Activated naive CD4-positive, alpha-beta T cell treated with Interleukin-2 at 50 U/mL for 16 hours (primary cell): ENCODE measurements at regions not wholly inside any gene's neighbourhood (a gene's known extent, or its start where the extent isn't known, plus 50 kb on each side); places are given as distances from the start of the nearest gene placed in this dataset.

ENCODE experiments used
- DNase-seq: peaks from one replicate; pipeline ENCODE4 v3.0.0-alpha.2; 2020

DNA sequence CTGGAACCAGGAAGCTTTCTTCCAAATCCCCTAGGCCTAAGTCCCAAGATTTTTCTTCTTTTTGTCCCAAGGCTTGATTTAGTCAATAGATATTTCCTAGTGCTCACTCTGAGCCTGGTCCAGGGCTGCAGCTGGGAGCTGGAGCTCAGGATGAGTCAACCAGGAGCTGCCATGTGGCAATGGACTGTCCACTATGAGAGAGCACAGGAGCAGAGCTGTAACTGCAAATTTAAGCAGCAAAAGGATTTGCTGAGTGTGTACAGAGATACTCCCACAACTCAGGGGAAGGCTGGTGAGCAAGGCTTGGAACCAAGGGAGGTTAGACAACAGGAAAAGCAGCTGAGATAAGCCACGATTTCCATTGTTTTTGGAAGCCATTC lies 92.1 kb upstream of the CXCL12 start:
- no peak for DNase-seq

DNA sequence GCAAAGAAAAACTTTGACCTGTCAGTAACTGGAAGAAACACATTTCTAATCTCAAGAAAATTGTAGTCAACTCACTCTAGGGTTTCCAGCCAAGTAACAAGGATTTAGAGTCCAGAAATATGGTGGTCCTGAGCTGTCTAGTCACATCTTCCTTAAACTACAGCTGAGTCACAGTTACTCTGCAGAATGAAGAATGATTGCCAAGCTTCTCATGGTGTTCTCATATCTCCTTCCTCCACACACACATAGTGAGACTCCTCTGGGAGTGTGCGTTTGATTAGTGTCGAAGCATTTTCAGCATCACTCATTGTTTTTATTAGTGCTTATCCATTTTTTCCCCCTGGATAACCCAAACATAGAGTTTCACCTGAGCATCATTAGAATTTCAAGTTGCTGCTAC lies 93.1 kb upstream of the CXCL12 start:
- DNase-seq = no peak

DNA sequence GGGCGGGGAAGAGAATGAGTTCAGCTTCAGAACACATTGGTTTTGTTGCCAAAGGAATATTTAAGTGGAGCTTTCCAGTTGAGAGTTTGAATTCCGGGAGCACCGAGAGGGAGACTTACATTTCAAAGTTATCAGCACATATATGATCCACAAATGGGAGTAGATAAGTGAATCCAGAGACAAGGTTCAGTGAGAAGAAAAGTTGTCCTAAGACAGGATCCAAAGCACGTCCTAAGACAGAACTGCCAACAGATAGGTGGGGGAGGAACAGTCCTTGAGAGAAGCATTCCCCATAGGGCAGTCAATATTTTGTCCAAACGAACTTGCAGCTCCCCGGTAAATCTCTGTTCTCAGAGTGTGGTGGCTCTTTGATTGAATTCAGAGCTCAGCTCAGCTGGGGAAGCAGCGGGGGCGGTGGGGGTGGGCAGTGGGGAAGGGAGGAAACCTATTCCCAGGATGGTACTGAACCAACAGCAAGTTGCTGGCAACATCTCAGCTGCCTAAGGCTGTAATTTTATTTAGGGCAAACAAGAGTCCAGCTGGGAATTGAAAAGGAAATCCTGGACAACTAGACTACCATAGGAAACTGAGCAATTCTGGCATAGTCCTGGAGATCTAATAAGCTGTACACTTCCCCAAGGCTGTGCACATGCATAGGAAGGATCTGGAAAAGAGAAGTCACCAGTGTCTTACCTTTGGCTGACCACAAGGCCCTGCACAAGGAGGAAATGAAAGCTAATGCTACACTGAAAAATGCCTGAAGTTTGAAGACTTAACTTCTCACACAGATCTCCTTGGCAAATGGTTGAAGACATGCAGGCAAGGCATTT lies 94.2 kb upstream of the CXCL12 start:
- no peak for DNase-seq

DNA sequence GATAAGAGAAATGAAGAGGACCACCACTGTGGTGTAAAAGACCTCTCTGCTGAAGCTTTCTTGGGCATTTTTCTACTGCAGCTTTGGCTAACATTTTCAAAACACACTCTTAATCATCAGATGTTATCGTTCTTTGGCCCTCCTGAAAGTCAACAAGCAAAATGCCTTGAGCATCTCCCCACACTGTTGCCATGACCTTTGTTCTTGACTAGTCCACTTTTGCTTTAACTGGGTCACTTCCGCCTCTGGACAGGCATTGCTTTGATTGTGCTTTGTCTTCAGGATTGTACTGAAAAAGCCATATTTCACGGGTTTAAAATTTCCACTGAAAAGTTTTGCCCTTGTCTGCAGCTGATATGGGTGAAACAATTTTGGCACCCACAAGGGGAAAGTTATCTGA lies 107.8 kb upstream of the CXCL12 start:
- no peak for DNase-seq

DNA sequence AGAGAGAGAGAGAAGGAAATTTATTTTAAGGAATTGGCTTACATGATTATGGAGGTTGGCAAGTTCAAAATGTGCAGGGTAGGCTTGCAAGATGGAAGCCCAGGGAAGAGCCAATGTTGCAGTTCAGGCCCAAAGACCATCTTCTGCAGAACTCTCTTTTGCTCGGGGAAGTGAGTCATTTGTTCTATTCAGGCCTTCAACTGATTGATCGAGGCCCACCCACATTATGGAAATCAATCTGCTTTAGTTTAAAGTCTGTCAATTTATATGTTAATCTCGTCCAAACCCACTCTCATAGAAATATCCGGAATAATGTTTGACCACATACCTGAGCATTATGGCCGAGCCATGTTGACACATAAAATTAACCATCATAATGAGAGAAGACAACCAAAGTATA lies 113.3 kb upstream of the CXCL12 start:
- no peak for DNase-seq

DNA sequence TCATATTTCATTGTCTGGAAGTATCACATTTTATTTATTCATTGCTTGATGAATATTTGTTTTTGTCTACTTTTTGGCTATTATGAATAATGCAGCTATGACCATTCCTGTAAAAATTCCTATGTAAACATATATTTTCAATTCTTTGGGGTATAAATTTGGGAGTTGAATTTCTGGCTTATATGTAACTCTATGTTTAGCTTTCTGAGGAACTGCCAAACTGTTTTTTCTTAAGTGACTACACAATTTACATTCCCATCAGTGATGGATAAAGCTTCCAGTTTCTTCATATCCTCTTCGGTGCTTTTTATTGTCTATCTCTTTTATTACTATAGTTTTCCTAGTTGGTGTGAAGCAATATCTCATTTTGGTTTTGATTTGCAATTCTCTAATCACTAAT lies 115.6 kb upstream of the CXCL12 start:
- no peak for DNase-seq

DNA sequence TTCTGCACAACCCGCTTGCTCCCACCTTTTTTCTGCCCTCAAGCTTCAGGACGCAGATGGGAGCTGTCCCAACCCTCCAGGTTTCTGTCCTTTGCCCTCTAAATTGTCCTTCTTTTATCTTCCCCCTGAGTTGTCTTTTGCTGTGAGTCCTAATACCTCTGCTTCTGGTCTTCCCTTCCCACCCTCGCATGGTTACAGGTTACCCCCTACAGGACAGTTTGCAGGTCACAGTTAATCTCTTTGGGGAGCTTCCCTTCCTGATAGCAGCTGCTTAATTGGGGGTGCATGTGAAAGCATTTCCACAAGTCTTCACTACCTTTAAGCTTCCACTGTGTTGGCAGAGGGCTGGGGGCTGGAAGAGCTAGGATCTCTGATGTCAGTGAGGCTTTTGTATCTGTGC lies 121.5 kb upstream of the CXCL12 start:
- DNase-seq = no peak

DNA sequence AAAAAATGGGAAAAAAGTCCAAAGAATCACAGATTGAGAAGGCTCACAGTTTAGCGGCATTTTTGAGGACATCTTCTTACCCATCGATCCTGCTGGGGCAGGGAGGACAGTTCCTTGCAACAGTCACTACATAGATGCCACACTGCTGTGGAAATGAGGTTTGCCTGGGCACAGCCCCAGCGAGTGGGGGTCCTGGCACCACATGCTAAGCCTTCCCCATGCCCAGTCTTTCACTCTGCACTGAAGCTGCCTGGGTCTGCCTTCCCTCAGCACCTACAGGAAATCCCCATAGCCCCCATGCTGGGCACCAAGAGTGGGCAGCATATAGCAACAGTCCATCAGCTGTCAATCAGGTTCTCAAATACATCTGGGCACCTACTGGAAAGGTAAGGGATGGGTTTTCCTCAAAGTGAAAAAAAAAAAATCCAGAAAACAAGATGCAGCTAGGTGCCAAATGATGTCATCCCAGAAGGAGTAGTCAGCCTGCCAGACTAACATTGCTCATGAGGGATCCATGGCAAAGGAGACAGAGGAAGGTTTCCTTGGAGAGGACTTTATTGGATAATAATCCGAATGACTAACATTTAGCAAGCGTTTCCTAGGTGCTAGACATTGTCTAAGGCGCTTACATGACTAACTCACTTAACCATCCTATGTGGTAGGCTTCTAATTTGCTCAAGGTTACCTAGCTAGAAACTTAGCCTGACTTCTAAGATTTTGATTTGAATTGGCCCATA lies 125.7 kb upstream of the CXCL12 start:
- no peak for DNase-seq

DNA sequence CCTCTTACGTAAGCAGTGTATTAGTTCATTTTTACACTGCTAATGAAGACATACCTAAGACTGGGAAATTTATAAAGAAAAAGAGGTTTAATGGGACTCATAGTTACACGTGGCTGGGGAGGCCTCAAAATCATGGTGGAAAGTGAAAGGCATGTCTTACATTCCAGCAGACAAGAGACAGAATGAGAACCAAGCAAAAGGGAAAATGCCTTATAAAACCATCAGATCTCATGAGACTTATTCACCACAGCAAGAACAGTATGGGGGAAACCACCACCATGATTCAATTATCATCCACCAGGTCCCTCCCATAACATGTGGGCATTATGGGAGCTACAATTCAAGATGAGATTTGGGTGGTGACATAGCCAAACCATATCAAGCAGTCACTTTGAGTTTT lies 126.3 kb upstream of the CXCL12 start:
- no peak for DNase-seq

DNA sequence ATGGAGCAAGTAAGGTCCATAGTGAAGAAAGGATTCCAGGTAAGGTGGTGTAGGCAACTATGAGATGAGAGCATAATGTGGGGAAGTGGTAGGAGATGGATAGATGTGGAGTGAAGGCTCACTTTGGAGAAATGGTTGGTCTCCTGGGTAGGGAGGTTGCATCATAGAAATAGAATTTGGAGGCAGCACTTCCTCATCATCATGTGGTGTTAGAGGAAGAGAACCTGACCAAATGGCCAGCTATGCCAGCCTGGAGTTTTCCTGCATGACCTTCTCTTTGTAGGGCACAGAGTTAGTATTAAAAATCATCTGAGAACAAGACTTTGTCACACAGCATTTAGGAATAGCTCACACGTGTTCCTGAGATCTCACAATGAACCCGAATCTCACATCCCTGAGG lies 126.7 kb upstream of the CXCL12 start:
- no peak for DNase-seq

DNA sequence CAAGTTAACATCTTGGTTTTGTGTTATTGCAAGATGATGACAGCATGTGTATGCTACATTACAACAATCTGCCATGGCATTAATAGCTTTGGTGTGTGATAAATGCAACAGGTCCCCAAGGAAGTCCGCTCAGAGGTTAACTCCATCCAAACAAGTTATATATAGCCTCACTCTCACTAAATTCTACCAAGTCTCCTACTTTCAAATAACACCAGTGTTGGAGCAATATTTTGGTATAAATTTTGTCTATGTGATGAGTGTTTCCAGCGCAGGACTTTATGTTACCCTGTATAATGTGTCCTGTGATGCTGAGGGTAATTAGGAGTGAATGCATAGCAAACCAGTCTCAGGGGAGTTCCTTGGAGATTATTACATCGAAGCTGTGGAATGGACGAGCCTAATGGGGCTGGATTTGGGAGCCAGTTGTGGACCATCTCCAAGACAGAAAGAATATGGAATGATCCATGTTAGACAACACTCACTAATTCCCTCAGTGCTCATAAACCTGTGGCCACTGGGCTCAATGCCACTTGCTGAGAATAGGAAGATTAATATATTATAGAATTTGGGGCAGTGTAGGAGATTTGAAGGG lies 127.6 kb upstream of the CXCL12 start:
- no peak for DNase-seq

DNA sequence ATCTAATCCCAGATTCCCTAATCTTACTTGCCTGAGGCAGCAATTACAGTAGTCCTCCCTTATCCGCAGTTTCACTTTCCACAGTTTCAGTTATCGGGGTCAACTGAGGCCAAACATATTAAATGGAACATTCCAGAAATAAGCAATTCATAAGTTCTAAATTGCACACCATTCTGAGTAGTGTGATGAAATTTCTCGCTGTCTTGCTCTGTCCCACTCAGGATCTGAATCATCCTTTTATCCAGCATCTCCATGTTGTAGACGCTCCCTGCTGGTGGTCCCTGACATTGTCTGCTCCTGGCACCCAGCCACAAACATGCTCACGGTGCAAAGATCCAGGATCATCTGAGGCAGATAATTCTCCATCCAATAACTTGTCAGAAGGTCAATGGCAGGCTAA lies 128.7 kb upstream of the CXCL12 start:
- DNase-seq = no peak

DNA sequence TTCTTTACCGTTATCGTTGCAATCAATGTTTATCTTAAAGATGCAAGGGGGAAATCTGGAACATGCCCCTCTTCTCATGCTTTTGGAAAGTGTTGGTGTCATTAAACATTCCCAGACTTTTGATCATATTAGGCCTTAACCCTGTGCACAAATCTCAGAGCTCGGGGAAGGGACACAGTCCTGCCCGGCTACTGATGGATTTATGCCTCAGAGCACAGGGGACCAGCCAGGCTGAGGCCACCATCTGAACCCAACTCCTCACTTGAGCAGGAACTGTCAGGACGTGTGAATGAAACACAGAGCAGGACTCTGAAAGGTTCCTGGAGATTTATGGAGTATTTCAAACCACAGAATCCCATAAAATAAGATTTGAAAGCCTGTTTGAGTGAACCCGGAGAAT lies 132.0 kb upstream of the CXCL12 start:
- DNase-seq = no peak

DNA sequence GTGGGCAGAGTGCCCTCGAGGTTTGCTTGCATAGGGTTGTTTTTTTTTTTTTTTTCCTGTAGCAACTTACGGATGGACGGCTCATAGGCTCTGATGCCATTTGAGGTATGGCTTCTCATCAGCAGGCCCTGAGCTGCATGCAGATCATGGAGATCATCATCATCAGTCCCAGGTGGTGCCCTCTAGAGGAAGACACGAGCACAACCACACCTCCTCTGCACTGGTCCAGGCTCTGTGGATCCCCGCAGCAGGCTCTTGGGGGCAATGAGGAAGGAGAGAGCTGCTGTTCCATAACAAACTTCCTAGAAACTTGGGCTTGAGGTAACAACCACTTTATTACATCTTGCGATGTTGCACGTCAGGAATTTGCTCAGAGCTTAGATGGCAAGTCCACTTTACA lies 132.7 kb upstream of the CXCL12 start:
- DNase-seq = no peak

DNA sequence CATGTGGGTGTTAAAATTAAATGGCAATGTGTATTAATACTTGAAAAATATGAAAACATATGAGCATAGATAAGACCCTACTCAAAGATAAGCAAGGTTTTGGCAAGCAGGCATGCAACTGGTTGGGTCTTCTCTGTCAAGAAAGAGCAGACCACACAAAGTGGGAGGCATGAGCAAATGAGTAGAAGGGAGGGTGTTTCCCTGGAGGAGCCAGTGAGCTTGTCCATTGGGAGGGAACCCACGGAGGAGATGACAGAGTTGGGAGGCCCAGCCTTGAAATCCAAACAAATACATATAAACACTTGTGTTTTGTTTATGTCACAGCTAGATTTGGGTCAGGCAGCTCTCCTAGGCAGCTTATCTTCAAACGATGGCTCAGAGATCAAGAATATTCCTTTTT lies 134.5 kb upstream of the CXCL12 start:
- DNase-seq = no peak

DNA sequence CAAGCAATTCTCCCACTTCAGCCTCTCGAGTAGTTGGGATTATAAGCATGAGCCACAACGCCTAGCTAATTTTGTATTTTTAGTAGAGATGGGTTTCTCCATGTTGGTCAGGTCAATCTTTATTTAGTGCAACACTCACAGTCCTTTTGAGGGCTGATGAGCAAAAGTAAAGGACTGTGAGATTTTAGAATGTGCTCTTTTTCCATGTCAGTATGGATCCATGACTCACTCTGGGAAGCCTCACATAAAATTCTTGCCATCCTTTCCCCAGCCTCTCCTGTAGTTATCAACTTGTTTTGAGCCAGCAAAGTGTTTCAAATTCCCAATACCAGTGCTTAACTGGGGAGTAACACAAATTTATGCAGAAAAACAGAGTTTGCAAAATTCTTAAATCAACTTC lies 135.8 kb upstream of the CXCL12 start:
- no peak for DNase-seq

DNA sequence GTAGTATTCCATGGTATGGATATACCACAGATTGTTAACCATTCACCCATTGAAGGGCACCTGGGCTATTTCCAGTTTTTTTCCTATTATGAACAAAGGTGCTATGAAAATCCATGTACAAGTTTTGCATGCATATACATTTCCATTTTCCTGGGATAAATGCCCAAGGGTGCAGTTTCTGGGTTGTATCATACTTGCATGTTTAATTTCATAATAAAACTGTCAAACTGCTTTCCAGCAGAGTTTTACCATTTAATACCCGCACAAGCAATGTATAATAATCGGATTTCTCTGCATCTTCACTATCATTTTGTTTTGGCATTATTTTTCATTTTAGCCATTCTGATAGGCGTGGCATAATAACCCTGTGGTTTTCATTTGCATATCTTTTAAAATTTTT lies 154.3 kb upstream of the CXCL12 start:
- DNase-seq = no peak

DNA sequence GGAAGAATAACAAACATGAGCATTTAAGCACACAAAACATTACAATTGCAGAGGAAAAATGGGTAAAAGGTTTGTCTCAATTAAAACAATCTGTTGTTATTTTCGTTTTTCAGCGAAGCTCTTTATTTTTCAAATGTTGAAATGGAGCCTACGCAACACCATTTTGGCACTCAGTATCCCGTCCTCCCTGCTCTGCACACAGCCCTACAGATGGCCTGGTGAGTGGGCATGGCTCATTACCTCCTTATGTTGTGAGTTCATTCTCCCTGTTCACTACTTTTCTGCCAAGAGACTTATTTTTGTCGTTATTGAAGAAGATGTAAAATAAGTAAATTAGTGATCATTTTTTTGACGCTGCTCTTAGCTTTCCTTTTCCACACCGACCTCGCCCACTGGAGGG lies 167.8 kb upstream of the CXCL12 start:
- DNase-seq = no peak

DNA sequence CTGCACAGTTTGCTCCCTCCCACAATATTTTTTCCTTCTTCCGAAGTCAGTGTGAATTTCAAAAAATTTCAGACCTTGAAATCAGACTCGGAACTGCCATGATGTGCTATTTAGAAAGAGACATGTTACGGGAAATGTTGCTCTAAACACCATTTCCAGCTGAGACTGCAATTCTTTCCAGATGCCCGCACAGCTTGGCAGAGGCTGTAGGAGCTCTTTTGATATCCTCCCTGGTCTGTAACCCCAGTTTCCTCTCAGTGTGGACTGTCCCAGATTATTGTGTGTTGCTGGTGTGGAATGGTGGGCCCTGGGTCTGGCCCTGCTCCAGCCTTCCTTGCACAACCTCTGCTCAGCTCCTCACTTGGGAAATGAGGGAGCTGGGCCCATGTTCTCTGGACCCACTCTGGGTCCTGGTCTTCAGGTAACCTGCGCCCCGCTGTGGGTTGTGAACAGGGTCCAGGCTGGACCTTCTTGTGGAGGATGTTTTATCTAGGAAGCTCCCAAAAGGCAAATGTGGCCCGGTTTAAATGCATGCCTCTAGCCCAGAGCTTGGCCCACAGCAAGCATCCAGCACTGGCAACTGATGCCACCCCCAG lies 172.8 kb upstream of the CXCL12 start:
- no peak for DNase-seq

DNA sequence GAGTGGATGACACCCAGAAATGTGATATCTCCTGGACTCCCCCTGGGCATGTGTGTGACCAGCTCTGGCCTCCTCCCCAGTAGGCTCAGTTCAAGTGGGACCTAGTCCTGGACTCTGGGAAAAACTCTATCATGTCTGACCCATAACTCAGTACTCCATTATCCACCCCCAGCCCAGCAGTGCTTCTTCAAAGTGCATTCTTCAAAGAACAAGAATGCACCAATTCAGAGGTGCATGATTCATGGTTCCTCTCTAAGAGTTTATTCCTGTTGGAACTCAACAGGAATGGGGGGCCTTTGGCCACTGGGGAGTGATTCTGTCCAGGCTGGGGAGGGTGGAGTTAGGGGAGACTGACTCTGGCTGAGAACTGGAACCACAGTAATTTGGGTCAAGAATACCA lies 173.6 kb upstream of the CXCL12 start:
- no peak for DNase-seq

DNA sequence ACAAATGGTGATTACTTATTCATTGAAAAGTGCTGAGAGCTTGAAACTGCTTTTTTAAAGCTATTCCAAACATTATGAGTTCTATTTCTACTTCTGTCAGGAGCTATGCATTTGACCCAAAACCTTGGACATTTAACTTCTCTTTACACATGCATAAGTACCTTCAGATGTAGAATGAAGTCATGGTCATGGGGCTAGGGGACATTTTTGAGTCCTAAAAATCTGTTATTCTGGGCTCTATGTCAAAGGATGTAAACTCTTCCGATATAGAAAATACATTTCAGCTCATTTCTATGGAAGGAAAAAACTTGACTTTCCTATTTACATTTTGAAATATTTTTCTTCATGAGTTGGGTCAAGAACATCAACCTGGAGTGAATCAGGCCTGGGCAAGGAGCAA lies 179.5 kb upstream of the CXCL12 start:
- no peak for DNase-seq

DNA sequence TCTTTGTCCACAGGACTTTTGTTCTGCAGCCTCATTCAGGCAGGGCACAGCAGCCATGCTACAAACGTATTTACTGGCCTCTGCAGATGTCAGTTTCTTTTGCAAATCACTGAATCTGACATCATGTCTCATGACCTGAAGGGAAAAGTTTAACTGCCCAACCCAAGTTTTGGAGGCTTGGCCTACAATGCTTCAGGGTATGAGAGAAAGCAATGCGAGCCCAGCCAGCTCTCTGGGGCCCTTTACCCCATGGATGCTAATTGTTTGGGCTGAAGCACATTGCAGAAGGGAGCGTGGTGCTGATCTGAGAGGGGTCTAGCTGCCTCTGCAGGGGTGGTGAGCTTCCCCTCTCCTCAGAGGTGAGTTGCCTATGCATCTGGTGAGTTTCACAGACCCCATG lies 179.9 kb upstream of the CXCL12 start:
- DNase-seq = no peak

DNA sequence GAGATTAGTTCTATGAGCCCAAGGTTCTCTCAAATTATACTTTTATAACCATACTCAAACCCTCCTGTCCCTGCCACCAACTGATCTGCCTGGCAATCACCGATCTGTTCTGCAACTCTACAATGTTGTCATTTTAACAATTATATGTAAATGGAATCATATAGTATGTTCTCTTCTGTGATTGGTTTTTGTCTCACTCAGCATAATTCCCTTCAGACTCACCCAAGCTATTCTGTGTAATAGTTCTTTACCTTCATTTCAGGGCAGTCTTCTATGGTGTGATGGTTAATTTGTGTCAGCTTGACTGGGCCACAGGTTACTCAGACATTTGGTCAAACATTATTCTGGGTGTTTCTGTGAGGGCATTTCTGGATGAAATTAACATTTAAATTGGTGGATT lies 181.9 kb upstream of the CXCL12 start:
- DNase-seq = no peak

DNA sequence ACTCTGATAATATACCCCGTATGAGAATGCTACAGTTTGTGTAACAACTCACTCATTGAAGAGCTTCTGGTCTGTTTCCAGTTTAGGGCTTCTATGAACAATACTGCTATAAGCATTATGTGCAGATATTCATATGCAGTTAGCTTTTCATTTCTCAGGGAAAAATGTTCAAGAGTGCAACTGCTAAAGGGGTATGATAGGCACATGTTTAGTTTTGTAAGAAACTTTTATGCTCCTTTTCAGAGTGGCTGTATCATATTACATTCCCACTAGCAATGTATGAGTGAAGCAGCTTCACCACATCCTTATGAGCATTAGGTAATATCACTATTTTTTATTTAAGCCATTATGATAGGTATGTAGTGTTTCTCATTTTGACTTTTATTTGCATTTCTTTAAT lies 182.6 kb upstream of the CXCL12 start:
- DNase-seq = no peak
